ENCODE measurements at regions not wholly inside any gene's neighbourhood (a gene's known extent, or its start where the extent isn't known, plus 50 kb on each side); places are given as distances from the start of the nearest gene placed in this dataset.
A peak's percentile ranks its signal among the peaks of the same experiment; 100 is the strongest.

DNA sequence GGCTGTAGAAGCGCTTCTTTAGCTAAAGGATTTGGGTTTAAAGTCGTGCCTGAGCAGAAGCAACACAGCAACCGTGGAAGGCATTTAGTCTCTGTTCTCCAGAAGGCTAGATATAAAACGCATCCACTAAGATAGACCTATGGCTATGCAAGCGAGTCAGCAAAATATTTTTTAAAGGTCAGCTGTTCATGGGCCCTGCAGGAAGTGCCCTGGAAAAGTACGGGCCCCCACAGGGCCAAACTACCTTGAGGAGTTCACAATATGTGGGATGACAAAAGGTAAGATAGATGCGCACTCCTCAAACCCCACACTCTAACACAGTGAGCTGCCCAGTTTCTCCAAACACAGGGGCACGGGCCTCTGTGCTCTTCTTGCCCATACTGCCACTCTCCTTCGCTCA, 261.6 kb downstream of the VPS13C start:
- no peak for DNase-seq (ENCODE audit: low spot score)

DNA sequence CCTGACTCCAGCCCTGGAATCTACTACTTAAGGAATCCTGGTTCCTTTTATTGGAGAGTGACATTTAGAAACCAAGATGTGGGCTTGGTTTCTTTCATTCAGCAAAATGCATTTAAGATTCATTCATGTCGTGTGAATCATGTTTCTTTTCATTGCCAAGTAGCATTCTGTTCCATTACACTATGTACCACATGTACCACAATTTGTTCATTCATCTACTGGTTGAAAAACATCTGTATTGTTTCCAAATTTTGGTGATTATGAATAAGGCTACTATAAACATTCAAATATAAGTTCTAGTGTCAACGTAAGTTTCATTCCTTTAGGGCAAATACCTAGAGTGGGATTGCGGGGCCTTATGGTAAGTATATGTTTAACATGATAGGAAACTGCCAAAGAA, 264.2 kb downstream of the VPS13C start:
- no peak for DNase-seq (ENCODE audit: low spot score)

DNA sequence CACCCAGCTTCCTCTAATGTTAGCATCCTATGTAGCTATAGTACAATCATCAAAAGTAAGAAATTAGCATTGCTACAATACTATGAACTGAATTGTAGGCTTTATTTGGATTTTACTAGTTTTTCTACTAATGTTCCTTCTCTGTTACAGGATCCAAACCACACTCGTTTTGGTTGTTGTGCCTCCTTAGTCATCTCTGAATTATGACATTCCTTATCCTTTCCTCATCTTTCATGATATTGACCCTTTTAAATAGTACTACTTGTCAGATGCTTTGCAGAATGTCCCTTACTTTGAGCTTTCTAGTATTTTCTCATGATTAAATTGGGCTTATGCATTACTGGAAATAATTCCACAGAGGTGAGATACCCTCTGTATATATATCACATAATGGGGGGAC, 265.4 kb downstream of the VPS13C start:
- no peak for DNase-seq (ENCODE audit: low spot score)

DNA sequence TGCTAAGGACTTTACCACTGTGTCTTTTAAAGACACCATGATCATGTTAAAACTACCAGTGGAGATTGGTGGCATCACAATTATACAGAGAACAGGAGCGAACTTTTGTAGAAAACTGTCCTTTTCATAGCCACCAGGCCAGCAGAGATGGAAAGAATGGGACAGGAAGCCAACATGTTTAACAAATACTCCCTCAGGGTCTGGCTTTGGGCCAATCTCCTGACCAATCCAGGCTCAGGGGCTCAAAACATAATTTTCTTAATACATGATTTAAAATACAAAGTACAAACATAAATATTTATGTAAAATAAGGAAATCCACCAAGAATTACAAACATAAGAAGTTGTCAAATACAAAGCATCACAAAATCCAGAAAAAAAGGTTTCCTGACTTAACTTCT, 266.0 kb downstream of the VPS13C start:
- no peak for DNase-seq (ENCODE audit: low spot score)

DNA sequence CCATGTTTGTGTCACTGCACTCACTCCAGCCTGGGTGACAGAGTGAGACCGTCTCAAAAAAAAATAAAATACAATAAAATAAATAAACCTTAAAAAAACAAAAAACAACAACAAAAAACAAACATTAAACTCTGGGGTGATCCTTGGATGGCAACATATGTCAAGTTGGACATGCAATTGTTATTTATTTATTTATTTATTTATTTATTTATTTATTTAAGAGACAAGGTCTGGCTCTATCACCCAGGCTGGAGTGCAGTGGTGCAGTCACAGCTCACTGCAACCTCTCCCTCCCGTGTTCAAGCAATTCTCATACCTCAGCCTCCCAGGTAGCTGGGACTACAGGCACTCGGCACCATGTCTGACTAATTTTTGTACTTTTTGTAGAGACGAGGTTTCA, 275.5 kb downstream of the VPS13C start:
- DNase-seq (ENCODE audit: low spot score): no peak

DNA sequence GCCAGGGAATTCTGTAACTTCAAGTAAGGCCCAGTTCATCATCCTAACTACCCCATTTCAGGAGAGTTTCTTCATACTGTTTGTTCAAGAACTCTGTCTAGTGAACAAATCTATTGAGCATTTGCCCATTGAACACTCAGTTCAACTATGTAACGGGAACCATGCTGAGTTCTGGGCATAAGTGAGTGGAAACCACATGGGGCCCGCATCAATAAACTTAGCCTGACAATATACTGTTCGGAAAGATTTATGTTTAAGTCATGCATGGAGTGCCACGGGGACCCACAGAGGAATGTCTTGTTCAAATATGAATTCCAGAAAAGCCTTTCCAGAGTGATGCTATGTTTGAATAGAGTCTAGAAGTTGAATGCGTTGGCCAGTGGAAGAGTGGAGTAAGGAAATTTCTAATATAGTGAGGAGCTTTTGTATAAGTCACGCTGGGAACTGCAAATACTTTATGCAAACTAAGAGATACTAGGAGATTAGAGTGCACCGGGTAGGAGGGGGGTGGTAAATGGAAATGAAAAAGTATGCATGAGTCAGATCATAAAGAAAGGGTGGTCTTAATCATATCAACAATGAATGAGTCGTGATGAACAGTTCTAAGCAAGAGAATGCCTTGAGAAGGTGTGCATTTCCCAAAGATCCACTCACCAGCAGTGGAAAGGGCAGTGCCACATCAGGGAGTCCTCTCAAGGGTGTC, 279.8 kb downstream of the VPS13C start:
- no peak for DNase-seq (ENCODE audit: low spot score)

DNA sequence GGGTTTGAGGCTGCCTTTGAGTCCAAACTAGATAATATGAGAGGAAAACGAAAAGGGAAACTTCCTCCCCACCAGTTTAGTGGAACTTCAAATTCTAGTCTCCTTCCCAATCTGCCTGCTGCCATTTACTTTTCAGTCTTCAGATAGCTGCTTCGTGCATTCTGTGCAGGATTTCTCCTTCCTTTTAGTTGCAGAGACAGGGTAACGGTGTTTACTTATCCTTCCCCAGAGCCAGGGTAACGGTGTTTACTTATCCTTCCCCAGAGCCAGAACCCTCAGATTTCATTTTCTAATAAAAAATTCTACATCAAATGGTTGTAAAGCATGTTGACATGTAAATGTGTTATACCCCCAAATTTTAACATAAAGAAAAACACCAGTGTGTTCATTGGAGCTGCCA, 282.6 kb downstream of the VPS13C start:
- DNase-seq (ENCODE audit: low spot score): no peak

DNA sequence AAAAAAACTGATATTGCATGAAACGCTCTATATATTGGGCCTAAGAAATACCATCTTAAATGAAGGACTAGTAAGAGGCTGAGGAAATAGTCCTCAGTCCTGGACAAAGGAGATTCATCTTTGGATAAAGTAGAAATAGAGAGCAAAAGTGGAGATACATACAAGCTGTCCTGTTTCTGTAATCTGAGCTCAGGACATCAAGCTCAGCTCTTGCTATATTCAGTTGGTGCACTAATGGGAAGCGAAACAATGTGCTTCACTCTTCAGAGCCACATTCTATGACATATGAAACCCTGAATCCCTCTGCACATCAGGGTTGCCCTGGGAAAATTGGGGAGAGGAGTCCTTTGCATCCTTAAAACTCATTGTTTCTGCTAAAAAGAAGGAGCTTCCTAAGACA, 290.7 kb downstream of the VPS13C start:
- DNase-seq (ENCODE audit: low spot score): no peak

DNA sequence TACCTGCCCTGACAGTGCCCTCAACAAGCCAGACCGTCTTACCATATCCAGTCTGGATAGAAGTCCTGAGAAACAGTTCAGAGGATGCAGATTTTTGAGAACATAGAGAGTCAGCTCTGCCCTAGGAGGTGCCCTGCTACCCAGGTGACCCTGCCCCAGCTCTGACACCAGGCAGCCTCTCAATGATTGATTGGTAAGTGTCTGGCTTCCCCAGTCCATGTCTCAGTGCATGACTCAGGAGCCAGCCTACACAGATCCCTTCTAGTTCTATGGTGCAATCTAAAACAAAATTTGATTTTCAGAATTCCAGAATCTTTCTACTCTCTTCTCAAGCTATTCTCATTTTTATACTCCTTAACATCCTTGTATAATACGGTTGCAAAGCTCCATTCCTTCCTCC, 292.1 kb downstream of the VPS13C start:
- no peak for DNase-seq (ENCODE audit: low spot score)

DNA sequence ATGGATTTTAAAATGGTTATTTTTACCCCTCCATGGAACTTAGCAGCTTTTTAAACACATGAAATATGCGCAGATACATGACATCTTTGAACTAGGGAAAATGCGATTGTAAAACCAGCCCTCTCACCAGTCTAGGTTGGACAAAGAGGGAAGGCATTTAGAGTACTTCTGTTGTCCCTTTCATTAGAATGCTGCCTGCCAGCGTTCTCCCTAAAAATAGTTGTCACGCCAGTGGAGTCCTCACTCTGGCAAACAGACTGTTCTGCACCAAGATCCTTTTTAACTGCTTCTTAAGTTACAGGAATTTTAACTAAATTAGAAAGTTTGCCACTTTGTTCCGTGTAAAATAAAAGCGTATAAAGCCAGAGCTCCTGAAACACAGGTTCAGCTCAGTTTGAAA, 295.3 kb downstream of the VPS13C start:
- DNase-seq (ENCODE audit: low spot score): peak; percentile 46

DNA sequence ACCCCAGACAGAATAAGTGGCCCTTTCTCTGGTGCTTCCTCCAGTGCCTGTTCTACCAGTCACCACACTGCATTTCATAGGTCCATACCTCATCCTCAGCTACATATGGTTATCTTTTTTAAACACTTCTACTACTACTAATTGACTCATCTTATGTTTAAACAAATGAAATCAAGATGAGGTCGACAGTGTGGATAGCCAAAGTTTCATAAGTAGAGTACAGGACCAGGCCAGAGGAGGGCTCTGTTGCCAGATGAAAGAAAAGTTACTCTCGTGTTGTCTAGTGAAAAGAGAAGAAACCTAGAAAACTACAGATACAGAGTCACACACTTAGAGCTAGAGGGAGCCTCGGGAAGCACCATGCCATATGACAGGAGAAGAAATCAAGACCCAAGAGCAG, 296.1 kb downstream of the VPS13C start:
- DNase-seq (ENCODE audit: low spot score): no peak

DNA sequence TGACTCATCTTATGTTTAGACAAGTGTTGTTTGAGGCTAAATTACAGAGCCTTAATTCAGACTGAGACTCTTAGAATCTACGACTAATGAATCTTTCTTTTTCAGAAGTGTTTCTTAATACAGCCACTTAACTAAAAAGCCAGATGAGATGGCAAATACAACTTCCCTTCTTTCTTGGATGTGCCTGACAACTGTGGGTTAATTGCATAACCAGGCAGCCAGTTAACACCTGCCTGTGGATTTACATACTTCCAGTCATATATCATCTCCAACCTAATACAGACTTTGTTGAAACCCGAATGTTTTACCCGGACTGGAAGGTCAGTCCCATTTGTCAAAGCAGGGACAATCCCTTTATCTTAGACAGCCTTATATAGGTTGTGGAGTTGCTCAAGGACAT, 297.6 kb downstream of the VPS13C start:
- no peak for DNase-seq (ENCODE audit: low spot score)

DNA sequence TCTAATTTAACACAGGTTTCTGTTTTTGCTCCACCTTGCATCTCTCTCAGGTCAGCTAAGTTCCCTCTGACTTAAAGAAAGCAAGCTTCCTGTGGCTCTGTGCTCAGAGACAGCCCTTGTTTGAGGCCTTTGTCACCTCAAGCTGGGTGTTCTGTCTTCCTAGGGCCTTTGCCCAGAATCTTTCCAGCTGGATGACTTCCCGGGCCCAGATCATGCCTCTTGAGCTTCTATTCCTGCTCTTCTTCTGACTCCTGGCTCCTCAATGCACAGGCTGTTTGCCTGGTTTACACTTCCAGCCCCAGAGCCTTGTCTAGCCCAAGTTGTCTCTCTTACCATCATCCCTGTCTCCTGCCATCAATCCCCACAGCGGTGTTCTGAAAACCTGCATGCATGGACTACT, 300.6 kb downstream of the VPS13C start:
- peak; percentile 46 for DNase-seq (ENCODE audit: low spot score)

DNA sequence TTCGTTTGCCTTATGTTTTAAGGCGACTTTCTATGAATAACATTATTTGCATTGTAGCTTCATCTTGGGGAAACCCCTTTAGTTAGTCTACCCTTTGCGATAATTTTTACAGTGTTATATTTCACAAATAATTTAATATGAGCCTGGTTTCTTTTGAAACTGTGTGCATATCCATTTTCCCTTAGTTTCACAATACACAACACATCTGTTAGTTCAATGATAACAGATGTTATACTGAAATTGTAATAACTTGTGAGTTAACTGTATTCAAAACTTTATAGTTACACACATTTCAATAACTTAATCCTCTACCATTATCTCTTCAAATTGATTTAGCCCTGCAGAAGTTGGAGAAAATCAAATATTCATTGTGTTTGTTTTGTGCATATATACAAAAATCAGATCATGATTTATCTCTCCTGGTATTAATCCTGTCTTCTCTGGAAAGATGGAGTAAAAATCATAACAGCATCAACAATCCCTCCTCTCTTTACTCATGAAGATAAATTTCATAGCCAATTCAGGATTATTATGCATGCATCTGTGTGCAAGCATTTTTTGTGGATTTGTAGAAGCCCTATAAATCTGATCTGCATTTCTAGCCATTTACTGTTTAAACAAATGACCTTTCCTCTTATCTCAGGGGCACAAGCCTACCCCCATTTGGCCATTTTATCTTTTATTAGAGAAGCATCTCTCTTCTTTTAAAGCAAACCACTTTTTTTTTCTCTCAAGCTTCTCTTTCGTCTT, 304.0 kb downstream of the VPS13C start:
- no peak for DNase-seq (ENCODE audit: low spot score)

DNA sequence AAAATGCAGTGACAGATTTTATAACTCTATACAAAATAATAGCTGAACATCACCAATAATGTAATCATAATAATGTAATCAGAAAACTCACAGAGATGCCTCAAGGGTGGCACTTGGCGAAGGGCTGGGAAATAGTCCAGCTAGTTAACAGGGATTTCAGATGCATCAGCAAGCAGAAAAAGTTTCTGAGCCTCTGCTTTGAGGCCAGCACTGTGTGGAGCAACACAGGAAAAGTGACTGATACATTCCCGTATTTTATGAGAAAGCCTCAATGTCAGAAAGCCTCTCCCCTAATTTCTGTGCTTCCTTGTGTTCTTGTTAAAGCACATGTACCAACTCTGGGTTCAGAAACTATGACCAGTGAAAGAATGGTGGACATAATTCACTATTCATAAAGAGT, 304.8 kb downstream of the VPS13C start:
- DNase-seq (ENCODE audit: low spot score): no peak

DNA sequence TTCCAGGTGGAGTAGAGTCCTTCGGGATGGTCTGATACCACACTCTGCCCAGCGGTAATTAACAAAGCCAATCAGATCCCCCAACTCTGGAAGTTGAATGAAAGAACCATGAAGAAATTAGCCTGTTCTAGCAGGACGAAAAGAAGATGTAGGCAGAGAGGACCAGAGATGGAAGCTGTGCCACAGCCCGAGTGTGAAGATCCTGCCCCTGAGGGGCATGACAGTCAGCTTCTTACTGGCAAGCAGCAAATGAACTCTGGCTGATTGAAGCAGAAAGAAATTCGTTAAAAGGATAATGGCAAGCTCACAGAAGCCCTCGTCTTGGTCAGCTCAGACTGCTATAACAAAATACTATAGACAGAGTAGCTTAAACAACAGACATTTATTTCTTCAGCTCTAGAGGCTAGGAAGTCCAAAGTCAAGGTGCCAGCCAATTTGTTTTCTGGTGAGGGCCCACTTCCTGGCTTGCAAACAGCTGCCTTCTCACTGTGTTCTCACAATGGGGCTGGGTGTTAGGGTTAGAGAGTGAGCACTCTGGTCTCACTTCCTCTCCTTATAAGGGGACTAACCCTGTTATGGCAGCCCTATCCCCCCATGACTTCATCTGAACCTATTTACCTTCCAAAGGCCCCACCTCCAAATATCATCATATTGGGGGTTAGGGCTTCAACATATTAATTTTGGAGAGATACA, 307.1 kb downstream of the VPS13C start:
- DNase-seq (ENCODE audit: low spot score): no peak

DNA sequence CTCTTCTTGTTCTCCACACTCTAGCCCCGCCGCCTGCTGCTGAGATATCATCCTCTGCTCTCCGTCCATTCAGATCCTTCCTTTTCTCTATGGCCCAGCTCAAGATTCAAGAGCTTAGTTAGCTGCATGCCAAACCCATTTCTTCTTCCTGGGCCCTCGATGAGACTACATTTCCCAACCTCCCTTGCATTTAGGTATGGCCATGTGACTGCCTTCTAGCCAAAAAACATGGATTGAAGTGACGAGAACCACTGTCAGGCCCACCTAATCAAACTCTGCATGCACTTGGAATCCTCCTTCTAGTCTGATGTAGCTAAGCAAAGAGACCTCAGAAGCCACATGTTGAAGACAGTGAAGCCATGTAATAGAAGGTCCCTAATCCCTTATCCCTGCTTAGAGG, 308.2 kb downstream of the VPS13C start:
- DNase-seq (ENCODE audit: low spot score): no peak

DNA sequence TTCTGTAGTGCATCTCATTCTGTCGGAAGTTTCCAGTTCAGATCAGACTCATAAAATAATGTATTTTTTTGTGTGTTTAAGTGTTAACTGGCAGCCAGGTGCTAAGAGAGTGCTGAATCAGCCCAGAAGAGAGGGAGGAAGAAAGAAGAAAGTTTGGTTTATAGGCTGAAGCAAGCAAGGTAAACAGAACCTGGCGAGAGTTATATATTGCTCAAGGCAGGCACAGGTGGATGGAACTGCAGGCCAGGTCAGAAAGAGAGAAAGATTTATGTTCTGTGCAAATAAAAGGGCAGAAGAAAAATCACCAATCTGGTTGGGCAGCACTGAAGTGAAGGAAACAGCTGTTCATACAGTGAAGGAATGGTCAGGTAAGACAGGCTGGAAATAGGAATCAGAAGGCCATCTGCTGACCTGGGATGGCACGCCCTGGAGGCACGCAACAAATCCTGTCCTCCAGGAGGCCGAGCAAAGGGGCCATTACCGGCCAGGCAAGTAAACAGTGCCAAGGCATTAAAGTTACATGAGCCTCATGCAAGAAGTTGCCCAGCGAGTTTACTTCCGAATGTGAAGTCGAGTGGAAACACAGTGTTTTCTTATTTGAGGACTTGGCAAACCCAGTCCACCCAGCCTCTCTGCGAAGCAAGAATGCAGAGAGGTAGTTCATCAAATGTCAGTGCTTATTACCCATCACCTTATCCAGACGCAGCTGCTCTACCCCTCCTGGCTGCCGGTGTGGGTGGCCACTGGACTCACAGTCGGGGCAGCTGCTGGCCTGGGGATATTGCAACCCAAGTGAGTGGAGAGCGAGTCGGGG, 309.8 kb downstream of the VPS13C start:
- peak; percentile 28 for DNase-seq (ENCODE audit: low spot score)

DNA sequence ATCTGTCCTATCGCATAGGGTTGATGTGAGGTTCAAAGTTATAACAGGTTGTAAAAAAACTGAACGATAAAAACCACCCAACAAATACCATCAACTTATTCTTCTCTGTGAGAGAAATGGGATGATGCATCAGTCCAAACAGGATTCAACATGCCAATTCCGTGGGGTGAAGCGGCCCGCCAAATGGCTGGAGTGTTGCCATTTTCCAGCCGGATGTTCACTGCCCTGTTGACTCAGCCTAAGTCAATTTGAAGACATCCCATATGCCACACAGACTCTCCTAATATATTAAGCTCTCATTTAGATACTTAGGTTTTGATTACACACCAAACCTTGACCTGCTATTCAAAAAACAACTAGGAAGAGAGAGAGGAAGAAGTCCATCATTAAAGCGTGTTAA, 311.1 kb downstream of the VPS13C start:
- no peak for DNase-seq (ENCODE audit: low spot score)

DNA sequence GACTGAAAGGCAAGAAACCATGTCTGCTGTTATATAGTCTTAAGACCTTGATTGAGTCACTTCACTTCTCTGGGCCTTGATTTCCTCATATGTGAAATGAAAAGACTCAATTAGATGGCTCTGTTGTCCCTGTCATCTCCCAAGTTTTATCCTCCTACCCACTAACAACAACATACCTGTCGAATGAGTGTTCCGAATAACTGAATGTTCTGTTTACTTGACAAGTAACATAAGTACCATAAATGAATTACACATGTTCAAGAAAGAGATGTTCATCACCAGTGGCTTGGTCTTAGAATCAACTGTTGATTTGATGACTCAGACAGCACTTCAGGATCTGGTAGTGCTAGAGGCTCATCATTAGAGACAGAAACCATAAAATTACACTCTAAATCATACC, 311.7 kb downstream of the VPS13C start:
- DNase-seq (ENCODE audit: low spot score): no peak

DNA sequence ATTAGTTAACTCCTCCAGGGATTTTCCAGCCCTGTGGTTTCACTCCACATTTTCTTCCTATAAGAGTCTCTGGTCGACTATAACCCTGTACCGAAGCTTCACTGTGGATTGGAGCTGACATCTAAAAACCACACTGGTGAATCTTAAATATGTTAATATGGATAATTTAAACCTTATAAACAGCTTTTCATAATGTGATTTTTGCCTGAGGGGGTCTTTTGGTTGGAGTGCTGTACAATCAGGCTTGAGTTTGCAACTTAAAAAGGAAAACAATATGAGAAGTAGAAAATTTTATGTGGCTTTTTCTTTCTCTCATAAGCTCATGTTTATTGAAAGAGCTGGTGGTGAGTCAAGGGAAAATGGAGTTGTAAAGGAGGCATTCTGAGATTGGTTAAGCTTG, 313.7 kb downstream of the VPS13C start:
- no peak for DNase-seq (ENCODE audit: low spot score)

DNA sequence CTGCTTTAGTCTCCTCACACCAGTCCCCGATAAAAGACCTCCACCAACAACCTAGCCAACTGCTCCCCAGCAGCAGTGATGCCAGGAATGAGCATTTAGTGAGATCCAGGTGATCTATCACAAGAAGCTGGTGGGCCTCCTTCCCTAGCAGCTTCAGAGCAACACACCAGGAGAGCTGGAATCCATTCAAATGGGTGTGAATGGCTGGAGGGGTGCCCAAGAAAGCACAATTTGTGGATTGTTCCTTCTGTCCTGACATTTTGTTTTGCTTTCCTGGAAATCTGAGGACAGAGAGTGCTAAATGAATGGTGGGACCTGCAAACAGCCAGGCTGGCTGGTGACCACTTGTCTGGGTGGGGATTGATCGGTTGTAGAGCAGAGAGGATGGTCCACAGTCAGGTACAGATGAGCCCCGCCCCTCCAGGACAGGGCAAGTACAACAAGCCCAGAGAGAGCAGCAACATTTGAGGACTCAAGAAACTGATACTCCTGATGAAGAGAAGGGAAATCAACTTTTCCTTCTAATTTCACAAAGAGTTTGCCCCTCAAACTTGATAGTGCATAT, 316.8 kb downstream of the VPS13C start:
- DNase-seq (ENCODE audit: low spot score): peak; percentile 5

Measured in pons (tissue), 1 donor.